22Rv1 (cell line): ENCODE measurements at regions not wholly inside any gene's neighbourhood (a gene's known extent, or its start where the extent isn't known, plus 50 kb on each side); places are given as distances from the start of the nearest gene placed in this dataset.

Experiments
- H3K27ac ChIP-seq: fragments of 450-650 bp; 2 replicates; pipeline ENCODE4 v1.5.1; 2017
- ZFX ChIP-seq: fragments of 450-650 bp; IDR thresholded peaks from 2 replicates; pipeline ENCODE4 v1.6.1; 2017; ENCODE audit warnings: antibody characterized with exemption, borderline replicate concordance
- TF ChIP-seq, protein P1 (sequence below): fragments of 450-650 bp; IDR thresholded peaks from 2 replicates; pipeline ENCODE4 v1.5.1; 2017; ENCODE audit warnings: mild to moderate bottlenecking

DNA sequence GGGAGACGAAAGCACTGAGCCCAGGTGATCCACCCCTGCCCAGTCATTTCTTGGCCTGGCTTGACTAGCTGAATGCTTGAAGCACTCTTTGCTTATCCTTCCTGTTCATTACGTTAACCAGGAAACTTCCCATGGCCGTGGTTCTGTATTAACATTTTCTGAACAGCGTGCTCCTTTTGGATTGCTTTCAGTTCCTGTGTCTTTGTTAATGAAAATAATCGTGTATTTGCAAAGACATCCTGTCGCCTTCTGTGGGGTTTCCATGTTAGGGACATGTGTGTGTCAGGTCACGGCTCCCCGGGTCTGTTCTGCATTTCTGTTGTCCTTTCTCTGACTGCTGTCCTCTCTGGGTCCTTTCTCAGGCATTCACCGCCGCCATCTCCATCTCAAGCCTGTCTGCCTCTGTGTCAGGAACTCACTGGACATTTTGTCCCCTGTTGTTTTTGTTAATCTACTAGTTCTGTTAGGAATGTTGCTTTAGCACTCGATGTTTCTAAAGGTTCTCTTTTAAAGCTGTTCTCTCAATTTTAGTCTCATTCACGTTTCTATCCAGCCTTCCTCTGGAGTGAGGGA is 434.1 kb upstream of the HS6ST1 start:
- H3K27ac ChIP-seq, result no peak overlapping the region

DNA sequence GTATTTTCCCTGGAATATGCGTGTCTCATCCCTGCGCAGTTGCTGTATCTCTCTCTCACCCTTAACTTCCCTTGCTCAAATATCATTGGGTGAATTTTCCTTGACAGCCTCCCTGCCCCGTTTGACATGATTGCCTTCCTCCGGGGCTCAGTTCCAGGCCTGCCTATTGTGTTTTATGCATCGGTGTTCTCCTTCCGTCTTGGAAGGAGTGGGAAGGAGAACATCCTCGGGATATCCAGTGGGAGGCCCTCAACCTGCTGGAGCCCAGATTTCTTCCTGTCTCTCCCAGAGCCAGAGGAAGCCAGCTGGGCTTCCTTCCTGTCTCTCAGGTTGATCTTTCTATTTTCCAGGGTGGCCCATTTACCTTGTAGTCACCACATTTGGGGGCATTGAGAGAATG is 434.7 kb upstream of the HS6ST1 start:
- H3K27ac ChIP-seq, result no peak overlapping the region
- TF ChIP-seq, protein P1, sequence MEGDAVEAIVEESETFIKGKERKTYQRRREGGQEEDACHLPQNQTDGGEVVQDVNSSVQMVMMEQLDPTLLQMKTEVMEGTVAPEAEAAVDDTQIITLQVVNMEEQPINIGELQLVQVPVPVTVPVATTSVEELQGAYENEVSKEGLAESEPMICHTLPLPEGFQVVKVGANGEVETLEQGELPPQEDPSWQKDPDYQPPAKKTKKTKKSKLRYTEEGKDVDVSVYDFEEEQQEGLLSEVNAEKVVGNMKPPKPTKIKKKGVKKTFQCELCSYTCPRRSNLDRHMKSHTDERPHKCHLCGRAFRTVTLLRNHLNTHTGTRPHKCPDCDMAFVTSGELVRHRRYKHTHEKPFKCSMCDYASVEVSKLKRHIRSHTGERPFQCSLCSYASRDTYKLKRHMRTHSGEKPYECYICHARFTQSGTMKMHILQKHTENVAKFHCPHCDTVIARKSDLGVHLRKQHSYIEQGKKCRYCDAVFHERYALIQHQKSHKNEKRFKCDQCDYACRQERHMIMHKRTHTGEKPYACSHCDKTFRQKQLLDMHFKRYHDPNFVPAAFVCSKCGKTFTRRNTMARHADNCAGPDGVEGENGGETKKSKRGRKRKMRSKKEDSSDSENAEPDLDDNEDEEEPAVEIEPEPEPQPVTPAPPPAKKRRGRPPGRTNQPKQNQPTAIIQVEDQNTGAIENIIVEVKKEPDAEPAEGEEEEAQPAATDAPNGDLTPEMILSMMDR, result no peak
- TF ChIP-seq ZFX, result no peak

More for the DNA sequence above, 434.1 kb upstream of the HS6ST1 start:
- TF ChIP-seq, protein P1, result no peak
- no peak for TF ChIP-seq ZFX

DNA sequence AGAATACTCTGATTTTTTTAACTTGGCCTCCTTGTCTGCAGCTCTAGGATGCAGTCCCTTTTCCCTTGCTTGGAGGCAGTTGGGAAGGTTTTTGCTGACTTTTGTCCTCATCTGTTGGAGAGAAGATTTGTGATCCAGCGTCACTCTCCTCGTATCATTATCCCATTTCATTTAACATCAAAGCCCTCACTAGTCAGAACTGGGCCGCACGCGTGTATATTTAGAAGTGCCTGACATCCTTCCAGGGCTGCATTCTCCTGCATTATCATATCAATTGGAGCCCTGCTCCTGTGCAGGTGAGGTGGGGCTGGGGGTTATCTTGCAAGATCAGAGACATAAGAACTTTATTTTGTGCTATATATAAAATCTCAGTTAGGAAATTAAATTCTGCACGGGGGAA is 435.1 kb upstream of the HS6ST1 start:
- H3K27ac ChIP-seq, result no peak overlapping the region
- no peak for TF ChIP-seq ZFX
- TF ChIP-seq, protein P1, result no peak

DNA sequence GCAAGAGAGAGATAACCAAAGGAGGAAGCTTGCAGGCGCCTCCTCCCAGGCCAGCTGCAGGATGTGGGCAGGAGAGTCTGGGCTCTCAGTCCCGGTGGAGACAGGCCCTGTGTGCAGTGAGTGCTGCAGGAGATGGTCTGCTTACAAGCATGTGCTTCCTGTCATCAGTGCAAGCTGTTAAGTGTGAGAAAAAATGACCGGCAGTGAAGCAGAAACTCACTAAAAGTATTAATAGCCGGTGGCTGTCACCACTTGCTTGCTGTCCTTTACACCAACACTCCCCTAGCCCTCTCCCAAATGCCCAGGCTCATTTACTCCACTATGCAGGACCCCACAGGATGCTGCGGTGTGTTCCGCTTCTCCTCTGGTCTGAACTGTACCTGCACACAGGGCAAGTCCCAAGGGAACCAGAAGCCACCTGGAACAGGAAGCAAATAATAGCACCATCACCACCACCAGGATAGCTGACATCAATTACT is 435.6 kb upstream of the HS6ST1 start:
- H3K27ac ChIP-seq, result no peak overlapping the region
- no peak for TF ChIP-seq ZFX
- TF ChIP-seq, protein P1, result no peak

DNA sequence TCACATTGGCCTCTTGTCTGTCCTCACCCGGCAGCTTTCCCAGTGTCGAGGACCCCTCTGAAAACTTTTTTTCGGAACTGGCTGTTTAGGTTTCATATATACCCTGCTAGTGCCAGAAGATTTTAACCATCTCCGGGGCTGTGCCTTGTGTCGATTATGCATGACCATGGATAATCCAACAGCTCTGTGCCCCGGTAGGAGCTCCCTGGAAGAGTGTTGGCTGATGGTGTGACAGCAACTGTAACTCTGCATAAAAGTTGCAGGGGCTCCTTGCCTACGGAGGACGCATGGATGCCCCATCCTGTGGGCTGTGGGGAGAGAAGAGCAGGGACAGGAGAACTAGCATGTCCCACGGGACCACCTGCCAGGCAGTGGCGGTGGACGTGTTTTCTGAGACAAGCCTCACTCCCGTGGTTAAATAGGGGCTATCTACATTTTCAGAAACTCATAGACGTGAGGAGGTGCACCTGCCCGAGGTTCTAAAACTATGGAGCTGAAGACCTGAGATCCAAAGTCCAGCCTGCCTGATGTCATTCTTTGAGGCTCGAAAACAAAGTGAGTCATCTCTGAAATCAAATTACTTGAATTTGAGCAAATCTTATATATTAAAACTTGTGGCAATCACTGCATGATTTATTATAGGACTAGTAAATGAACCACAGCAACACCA is 437.2 kb upstream of the HS6ST1 start:
- no peak overlapping the region for H3K27ac ChIP-seq
- TF ChIP-seq, protein P1, result peak; percentile 4; the same call in 1 of the 2 replicates
- TF ChIP-seq ZFX, result no peak

DNA sequence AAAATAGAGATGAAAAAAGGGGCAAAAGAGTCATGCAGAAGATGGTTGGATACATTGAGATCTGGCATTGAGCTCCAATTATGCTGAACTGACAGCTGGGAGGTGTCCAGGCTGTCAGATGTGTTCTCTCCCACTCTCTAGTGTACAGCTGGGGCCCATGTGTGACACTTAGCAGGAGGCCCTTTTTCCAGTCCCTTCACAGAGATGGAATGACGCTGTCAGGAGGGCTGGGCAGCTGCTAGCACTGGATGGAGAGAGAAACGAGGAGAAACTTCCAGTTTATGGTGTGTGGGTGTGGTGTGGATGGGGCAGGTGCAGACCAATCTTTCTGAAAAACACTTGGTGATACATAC is 437.7 kb upstream of the HS6ST1 start:
- TF ChIP-seq, protein P1, result no peak
- TF ChIP-seq ZFX, result no peak
- H3K27ac ChIP-seq, result no peak overlapping the region

DNA sequence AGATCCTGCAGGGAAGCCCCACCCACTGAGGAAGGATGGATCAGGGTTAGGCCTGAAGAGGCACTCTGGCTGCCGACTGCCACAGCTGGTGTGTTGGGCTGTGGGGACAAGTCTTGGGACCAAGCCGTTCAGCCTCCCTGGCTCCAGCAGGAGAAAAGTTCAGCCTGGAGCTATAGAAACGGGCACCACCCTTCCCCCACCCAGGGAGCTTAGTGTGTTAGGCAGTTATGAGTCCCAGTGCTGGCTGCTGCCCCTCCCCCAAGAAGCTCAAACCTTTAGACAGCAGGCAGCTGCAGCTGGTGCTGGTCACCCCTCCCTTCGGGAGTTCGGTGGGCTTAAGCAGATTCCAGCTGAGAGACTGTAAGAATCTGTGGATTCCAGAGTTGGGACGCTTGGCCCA is 447.1 kb upstream of the HS6ST1 start:
- TF ChIP-seq ZFX, result no peak
- TF ChIP-seq, protein P1, result no peak

More for the DNA sequence above, 447.1 kb upstream of the HS6ST1 start:
- no peak overlapping the region for H3K27ac ChIP-seq
